HEK293 (cell line): ENCODE measurements at regions not wholly inside any gene's neighbourhood (a gene's known extent, or its start where the extent isn't known, plus 50 kb on each side); places are given as distances from the start of the nearest gene placed in this dataset.

Source experiments
- ZNF558 ChIP-seq: fragments of 450-650 bp; formaldehyde crosslinking; IDR thresholded peaks from 2 replicates; pipeline ENCODE4 v1.5.1; 2016; ENCODE audit warnings: missing biosample characterization, missing genetic modification characterization
- ZNF747 ChIP-seq: fragments of 450-650 bp; formaldehyde crosslinking; IDR thresholded peaks from 2 replicates; pipeline ENCODE4 v1.5.1; 2016; ENCODE audit warnings: missing biosample characterization, missing genetic modification characterization
- TF ChIP-seq, protein P1 (sequence below): fragments of 450-650 bp; formaldehyde crosslinking; IDR thresholded peaks from 2 replicates; pipeline ENCODE4 v1.5.1; 2016; ENCODE audit warnings: missing biosample characterization, missing genetic modification characterization
- TF ChIP-seq, protein P2 (sequence below): fragments of 450-650 bp; formaldehyde crosslinking; IDR thresholded peaks from 2 replicates; pipeline ENCODE4 v1.5.1; 2016; ENCODE audit warnings: missing biosample characterization, missing genetic modification characterization
- TF ChIP-seq, protein P3 (sequence below): fragments of 450-650 bp; formaldehyde crosslinking; IDR thresholded peaks from 2 replicates; pipeline ENCODE4 v1.5.1; 2016; ENCODE audit warnings: missing biosample characterization, missing genetic modification characterization

DNA sequence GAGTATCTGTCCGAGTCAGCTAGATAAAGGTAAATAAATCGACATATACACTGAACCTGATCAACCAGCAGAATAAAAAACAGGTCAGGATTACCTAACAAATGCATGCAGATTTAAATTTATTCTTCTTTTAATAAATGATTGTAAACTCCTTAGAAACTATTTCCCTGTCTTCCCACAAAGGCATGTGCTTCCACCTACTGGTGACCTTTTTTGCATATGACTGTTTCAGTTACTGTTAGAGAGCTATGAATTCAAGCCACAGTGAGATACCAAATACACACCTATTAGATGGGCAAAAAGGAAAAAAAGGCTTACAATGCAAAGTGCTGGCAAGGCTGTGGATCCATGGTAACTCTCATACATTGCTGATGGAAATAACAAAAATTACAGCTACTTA lies 957.4 kb upstream of the NCAM2 start:
- TF ChIP-seq ZNF558 (no peak), ZNF747 (tag by site-specific recombination) (no peak)
- TF ChIP-seq, protein P1, sequence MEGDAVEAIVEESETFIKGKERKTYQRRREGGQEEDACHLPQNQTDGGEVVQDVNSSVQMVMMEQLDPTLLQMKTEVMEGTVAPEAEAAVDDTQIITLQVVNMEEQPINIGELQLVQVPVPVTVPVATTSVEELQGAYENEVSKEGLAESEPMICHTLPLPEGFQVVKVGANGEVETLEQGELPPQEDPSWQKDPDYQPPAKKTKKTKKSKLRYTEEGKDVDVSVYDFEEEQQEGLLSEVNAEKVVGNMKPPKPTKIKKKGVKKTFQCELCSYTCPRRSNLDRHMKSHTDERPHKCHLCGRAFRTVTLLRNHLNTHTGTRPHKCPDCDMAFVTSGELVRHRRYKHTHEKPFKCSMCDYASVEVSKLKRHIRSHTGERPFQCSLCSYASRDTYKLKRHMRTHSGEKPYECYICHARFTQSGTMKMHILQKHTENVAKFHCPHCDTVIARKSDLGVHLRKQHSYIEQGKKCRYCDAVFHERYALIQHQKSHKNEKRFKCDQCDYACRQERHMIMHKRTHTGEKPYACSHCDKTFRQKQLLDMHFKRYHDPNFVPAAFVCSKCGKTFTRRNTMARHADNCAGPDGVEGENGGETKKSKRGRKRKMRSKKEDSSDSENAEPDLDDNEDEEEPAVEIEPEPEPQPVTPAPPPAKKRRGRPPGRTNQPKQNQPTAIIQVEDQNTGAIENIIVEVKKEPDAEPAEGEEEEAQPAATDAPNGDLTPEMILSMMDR (tag by site-specific recombination): no peak
- TF ChIP-seq, protein P2, sequence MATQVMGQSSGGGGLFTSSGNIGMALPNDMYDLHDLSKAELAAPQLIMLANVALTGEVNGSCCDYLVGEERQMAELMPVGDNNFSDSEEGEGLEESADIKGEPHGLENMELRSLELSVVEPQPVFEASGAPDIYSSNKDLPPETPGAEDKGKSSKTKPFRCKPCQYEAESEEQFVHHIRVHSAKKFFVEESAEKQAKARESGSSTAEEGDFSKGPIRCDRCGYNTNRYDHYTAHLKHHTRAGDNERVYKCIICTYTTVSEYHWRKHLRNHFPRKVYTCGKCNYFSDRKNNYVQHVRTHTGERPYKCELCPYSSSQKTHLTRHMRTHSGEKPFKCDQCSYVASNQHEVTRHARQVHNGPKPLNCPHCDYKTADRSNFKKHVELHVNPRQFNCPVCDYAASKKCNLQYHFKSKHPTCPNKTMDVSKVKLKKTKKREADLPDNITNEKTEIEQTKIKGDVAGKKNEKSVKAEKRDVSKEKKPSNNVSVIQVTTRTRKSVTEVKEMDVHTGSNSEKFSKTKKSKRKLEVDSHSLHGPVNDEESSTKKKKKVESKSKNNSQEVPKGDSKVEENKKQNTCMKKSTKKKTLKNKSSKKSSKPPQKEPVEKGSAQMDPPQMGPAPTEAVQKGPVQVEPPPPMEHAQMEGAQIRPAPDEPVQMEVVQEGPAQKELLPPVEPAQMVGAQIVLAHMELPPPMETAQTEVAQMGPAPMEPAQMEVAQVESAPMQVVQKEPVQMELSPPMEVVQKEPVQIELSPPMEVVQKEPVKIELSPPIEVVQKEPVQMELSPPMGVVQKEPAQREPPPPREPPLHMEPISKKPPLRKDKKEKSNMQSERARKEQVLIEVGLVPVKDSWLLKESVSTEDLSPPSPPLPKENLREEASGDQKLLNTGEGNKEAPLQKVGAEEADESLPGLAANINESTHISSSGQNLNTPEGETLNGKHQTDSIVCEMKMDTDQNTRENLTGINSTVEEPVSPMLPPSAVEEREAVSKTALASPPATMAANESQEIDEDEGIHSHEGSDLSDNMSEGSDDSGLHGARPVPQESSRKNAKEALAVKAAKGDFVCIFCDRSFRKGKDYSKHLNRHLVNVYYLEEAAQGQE: no peak
- TF ChIP-seq, protein P3, sequence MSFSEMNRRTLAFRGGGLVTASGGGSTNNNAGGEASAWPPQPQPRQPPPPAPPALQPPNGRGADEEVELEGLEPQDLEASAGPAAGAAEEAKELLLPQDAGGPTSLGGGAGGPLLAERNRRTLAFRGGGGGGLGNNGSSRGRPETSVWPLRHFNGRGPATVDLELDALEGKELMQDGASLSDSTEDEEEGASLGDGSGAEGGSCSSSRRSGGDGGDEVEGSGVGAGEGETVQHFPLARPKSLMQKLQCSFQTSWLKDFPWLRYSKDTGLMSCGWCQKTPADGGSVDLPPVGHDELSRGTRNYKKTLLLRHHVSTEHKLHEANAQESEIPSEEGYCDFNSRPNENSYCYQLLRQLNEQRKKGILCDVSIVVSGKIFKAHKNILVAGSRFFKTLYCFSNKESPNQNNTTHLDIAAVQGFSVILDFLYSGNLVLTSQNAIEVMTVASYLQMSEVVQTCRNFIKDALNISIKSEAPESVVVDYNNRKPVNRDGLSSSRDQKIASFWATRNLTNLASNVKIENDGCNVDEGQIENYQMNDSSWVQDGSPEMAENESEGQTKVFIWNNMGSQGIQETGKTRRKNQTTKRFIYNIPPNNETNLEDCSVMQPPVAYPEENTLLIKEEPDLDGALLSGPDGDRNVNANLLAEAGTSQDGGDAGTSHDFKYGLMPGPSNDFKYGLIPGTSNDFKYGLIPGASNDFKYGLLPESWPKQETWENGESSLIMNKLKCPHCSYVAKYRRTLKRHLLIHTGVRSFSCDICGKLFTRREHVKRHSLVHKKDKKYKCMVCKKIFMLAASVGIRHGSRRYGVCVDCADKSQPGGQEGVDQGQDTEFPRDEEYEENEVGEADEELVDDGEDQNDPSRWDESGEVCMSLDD (tag by site-specific recombination): no peak
